ENCODE measurements at regions not wholly inside any gene's neighbourhood (a gene's known extent, or its start where the extent isn't known, plus 50 kb on each side); places are given as distances from the start of the nearest gene placed in this dataset.

DNA sequence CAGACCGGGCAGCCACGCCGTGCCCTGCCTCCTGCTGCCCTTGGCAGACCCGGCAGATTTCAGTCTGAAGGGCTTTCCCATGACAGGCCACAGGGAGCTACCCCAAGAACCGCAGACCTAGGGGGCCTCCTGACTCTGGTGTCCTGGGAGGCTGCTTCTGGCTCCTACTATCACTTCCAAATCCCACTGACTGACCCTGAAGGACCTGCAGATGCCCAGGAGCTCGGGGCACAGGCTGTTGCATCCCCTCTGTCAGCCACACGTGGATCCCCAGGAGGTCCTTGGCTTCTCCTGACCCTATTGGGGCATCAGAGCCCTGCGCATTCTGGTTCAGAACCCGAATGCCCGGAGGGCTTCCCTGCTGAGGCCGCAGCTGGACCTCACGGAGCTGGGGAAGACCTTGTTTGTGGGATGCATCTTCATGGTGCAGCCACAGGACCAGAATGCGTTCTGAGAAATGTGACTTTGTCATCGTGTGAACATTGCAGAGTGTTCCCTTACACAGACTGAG lies 81.3 kb upstream of the IRX4 start:
- TF ChIP-seq CTCF (IDR thresholded peaks at IDR 0.05) (no peak), POLR2A (IDR thresholded peaks at IDR 0.05) (no peak), EP300 (IDR thresholded peaks at IDR 0.05) (no peak)

All from suprapubic skin (tissue), 3 donors.